Muscle of leg (tissue), 3 donors: ENCODE measurements at regions not wholly inside any gene's neighbourhood (a gene's known extent, or its start where the extent isn't known, plus 50 kb on each side); places are given as distances from the start of the nearest gene placed in this dataset.
"Not testable (repeated sequence)": the region's sequence is repeated elsewhere in the genome, so short reads cannot be mapped to it uniquely, and the experiment has no call there.

Source experiments
- DNase-seq: peaks from one replicate; pipeline ENCODE4 v3.0.0; 2013
- H3K27ac ChIP-seq: one replicate; pipeline ENCODE4 v1.5.1; 2013; ENCODE audit warnings: mild to moderate bottlenecking, low read length, control low read depth
- H3K27me3 ChIP-seq: one replicate; pipeline ENCODE4 v1.6.1; 2013; ENCODE audit warnings: low read length; ENCODE audit not compliant: control insufficient read depth, insufficient read depth
- H3K36me3 ChIP-seq: one replicate; pipeline ENCODE4 v1.6.1; 2013; ENCODE audit warnings: low read length; ENCODE audit not compliant: control insufficient read depth, insufficient read depth
- H3K4me1 ChIP-seq: one replicate; pipeline ENCODE4 v1.6.1; 2013; ENCODE audit warnings: low read length; ENCODE audit not compliant: control insufficient read depth, insufficient read depth
- H3K4me3 ChIP-seq: one replicate; pipeline ENCODE4 v1.5.1; 2013; ENCODE audit warnings: low read length, control low read depth
- H3K9me3 ChIP-seq: replicated peaks from 2 replicates; pipeline ENCODE4 v1.6.1; 2013; ENCODE audit warnings: low read depth, low read length; ENCODE audit not compliant: control insufficient read depth
- WGBS: methylation state at CpG from one replicate; pipeline ENCODE4 v1.1.5; 2013; ENCODE audit warnings: missing lambda C conversion rate; ENCODE audit not compliant: insufficient coverage; 5-methylcytosine and 5-hydroxymethylcytosine counted together

GRCh38 chr10:30549134-30549687, 80.3 kb downstream of the LYZL2 start:
- H3K27me3 ChIP-seq, H3K36me3 ChIP-seq, H3K9me3 ChIP-seq, H3K4me1 ChIP-seq, H3K4me3 ChIP-seq: not testable (repeated sequence)
- H3K27ac ChIP-seq: peak overlapping the region; percentile 29
- peak; percentile 26 for DNase-seq
- 100% methylated on average over 3 of the region's 6 CpGs for WGBS

DNA sequence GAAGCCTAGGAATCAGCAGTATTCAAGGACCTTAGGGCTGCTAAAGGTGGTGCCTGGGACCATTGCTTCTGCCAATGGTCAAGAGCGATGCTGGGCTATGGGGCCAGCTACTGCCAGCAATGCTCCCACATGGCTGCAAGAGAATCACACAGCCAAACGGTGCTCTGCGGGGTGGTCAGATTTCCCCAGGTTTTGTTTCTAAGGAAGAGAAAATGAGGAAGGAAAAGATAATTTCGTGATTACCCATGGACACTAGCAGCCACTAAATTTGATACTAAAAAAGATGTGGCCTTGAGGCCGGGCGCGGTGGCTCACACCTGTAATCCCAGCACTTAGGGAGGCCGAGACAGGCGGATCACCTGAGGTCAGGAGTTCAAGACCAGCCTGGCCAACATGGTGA, 83.0 kb downstream of the LYZL2 start:
- DNase-seq: no peak
- no peaks in the 10 kb centered on the region for H3K36me3 ChIP-seq
- 85% methylated on average over 6 of the region's 9 CpGs for WGBS
- no peak overlapping the region for H3K27ac ChIP-seq
- H3K27me3 ChIP-seq: no peaks in the 10 kb centered on the region
- no peak overlapping the region for H3K4me3 ChIP-seq
- peaks cover 4% of the 10 kb centered on the region for H3K4me1 ChIP-seq
- H3K9me3 ChIP-seq: no peaks in the 10 kb centered on the region

- Histone ChIP-seq H3K27me3 (no peaks in the 10 kb centered on the region), H3K27ac (no peak overlapping the region), H3K4me3 (no peak overlapping the region), H3K4me1 (peaks cover 4% of the 10 kb centered on the region), H3K36me3 (no peaks in the 10 kb centered on the region), H3K9me3 (no peaks in the 10 kb centered on the region)
- DNase-seq: no peak
- 92% methylated on average over 2 of the region's 3 CpGs for WGBS
These were observed 86.7 kb downstream of the LYZL2 start for GRCh38 chr10:30542895-30543288.

DNA sequence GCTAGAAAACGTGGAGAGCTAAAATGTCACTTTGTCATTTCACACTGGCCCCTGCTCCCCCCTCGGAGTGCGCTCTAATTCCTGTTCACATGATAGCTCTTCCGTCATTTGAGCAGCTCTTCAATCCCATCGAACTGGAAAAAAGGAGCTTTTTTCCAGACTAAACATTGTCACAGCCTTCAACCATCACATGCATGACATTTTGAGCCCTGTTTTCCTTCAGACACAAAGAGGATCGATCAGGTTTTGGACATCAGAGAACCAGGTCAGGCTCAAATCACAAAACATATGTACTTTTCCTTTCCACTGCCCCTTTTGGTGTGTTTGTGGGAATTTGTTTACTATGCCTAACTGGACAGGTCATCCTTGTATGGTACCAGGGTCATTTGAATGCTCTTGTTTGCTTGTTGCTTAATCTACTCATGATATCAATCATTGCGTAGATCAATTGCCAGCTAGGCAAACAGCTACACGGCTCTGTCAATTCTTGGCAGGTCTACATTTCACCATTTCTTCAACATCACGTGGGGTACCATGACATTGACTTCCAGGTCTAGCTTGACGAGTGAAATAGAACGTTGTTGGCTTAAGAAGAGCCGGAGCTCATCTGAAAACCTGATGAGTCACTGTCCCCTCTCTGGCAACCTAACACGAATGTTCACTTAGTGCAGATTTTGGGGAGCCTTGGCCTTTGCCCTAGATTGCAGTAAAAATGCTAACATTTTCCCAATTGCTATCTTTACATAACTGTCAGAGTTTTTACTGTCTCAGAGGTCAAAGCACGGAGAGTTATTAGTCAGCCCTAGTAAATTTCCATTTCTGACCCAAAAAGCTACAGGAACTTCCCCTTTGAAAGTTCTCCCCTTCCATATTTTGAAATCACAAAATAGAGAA, 87.3 kb downstream of the LYZL2 start:
- no peaks in the 10 kb centered on the region for H3K36me3 ChIP-seq
- no peaks in the 10 kb centered on the region for H3K9me3 ChIP-seq
- peaks cover 4% of the 10 kb centered on the region for H3K4me1 ChIP-seq
- DNase-seq: peak; percentile 16
- WGBS: 68% methylated on average over 12 of the region's 14 CpGs
- no peak overlapping the region for H3K27ac ChIP-seq
- H3K4me3 ChIP-seq: no peak overlapping the region
- no peaks in the 10 kb centered on the region for H3K27me3 ChIP-seq

DNA sequence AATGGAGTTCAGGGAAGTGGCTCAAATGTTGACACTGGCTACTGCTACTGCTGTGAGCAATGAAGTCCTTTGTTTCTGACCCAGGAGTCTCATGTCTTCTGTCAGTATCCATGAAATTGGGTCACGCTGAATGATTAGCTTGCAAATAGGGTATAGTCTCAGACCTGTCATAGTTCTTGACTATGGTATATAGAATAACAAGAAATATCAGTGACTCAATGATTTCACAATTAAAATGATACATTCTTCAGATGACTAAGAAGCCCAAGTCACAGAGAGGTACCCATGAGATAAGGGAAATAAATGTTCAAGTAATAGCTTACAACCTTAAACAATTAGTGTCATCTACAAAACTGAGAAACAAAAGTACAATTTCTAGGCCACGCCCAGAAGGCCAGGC, 89.3 kb downstream of the LYZL2 start:
- no peak for DNase-seq
- peaks cover 4% of the 10 kb centered on the region for H3K4me1 ChIP-seq
- H3K36me3 ChIP-seq: no peaks in the 10 kb centered on the region
- H3K27ac ChIP-seq: no peak overlapping the region
- H3K4me3 ChIP-seq: no peak overlapping the region
- no peaks in the 10 kb centered on the region for H3K27me3 ChIP-seq
- WGBS: no CpG with 5 or more reads among the region's 2 CpGs
- H3K9me3 ChIP-seq: no peaks in the 10 kb centered on the region

DNA sequence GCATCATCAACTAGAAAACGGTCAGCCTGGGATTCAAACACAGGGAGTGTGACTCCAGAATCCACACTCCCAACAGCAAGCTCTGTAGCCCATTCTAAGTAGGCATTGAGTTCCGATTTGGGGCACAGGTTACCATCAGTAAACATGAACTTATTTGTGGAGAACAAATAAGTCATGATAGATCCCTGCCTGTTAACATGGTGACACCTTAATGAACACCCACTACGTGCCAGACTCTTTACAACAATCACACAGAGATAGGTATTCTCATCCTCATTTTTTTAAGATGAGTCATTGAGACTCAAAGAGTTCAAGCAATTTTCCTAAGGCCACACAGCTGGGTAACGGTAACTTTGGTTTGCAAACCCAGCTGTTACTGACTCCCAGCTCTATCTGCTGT, 91.5 kb downstream of the LYZL2 start:
- DNase-seq: no peak
- 40% methylated on average over 1 of the region's 4 CpGs for WGBS
- Histone ChIP-seq H3K27ac (no peak overlapping the region), H3K4me3 (no peak overlapping the region), H3K27me3 (no peaks in the 10 kb centered on the region), H3K9me3 (no peaks in the 10 kb centered on the region), H3K36me3 (no peaks in the 10 kb centered on the region), H3K4me1 (peaks cover 6% of the 10 kb centered on the region)

GRCh38 chr10:30537586-30537985, 92.0 kb downstream of the LYZL2 start:
- Histone ChIP-seq H3K27ac (peak overlapping the region; percentile 25), H3K27me3 (no peaks in the 10 kb centered on the region)
- WGBS: no CpG with 5 or more reads among the region's 2 CpGs

GRCh38 chr10:30537158-30537557, 92.4 kb downstream of the LYZL2 start:
- H3K4me1 ChIP-seq: not testable (repeated sequence)

More at GRCh38 chr10:30537586-30537985, 92.0 kb downstream of the LYZL2 start:
- Histone ChIP-seq H3K36me3 (no peaks in the 10 kb centered on the region), H3K4me1 (peaks cover 6% of the 10 kb centered on the region), H3K9me3 (no peaks in the 10 kb centered on the region), H3K4me3 (no peak overlapping the region)
- DNase-seq: peak; percentile 25

GRCh38 chr10:30536578-30536977, 93.0 kb downstream of the LYZL2 start:
- peaks cover 2% of the 10 kb centered on the region for H3K4me1 ChIP-seq

More at GRCh38 chr10:30537158-30537557, 92.4 kb downstream of the LYZL2 start:
- H3K27ac ChIP-seq: peak overlapping the region; percentile 25
- H3K4me3 ChIP-seq, DNase-seq, H3K36me3 ChIP-seq, H3K9me3 ChIP-seq, H3K27me3 ChIP-seq: not testable (repeated sequence)
- WGBS: no CpG with 5 or more reads among the region's 1 CpG

DNA sequence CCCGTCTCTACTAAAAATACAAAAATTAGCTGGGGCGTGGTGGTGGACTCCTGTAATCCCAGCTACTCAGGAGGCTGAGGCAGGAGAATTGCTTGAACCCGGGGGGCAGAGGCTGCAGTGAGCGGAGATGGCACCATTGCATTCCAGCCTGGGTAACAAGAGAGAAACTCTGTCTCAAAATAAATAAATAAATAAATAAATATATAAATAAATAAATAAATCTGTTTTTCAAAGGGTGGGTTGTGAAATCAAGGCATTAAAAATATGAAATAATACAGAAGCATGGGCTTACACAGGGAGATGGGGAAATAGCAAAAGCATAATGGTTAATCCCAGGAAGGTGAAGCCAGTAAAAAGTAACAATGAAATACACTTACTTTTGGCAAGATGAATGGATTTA, 93.9 kb downstream of the LYZL2 start:
- H3K9me3 ChIP-seq: no peaks in the 10 kb centered on the region
- H3K27me3 ChIP-seq: no peaks in the 10 kb centered on the region
- H3K4me1 ChIP-seq: peaks cover 2% of the 10 kb centered on the region
- no peak overlapping the region for H3K27ac ChIP-seq
- H3K36me3 ChIP-seq: no peaks in the 10 kb centered on the region
- no CpG with 5 or more reads among the region's 4 CpGs for WGBS
- no peak overlapping the region for H3K4me3 ChIP-seq
- no peak for DNase-seq

More at GRCh38 chr10:30536578-30536977, 93.0 kb downstream of the LYZL2 start:
- Histone ChIP-seq H3K9me3 (no peaks in the 10 kb centered on the region), H3K27ac (no peak overlapping the region), H3K36me3 (no peaks in the 10 kb centered on the region), H3K27me3 (no peaks in the 10 kb centered on the region), H3K4me3 (no peak overlapping the region)
- WGBS: 75% methylated on average over 3 of the region's 4 CpGs
- no peak for DNase-seq
